ENCODE measurements at regions not wholly inside any gene's neighbourhood (a gene's known extent, or its start where the extent isn't known, plus 50 kb on each side); places are given as distances from the start of the nearest gene placed in this dataset.

- no peak overlapping the region for H3K27ac ChIP-seq
- no peak for TF ChIP-seq ZFX (IDR thresholded peaks at IDR 0.05)
- TF ChIP-seq CTCF (conservative IDR thresholded peaks at IDR 0.05): no peak
Observed at GRCh38 chr14:98195256-98195655, 1076.7 kb downstream of the BCL11B start.

GRCh38 chr14:98197933-98198332 lies 1074.1 kb downstream of the BCL11B start:
- TF ChIP-seq ZFX (IDR thresholded peaks at IDR 0.05): no peak
- no peak for TF ChIP-seq CTCF (conservative IDR thresholded peaks at IDR 0.05)
- no peak overlapping the region for H3K27ac ChIP-seq

GRCh38 chr14:98198385-98198784 lies 1073.6 kb downstream of the BCL11B start:
- no peak overlapping the region for H3K27ac ChIP-seq
- no peak for TF ChIP-seq CTCF (conservative IDR thresholded peaks at IDR 0.05)
- no peak for TF ChIP-seq ZFX (IDR thresholded peaks at IDR 0.05)

- no peak overlapping the region for H3K27ac ChIP-seq
- TF ChIP-seq CTCF (conservative IDR thresholded peaks at IDR 0.05): no peak
- no peak for TF ChIP-seq ZFX (IDR thresholded peaks at IDR 0.05)
Observed at GRCh38 chr14:98200601-98201000, 1071.4 kb downstream of the BCL11B start.

- TF ChIP-seq CTCF (conservative IDR thresholded peaks at IDR 0.05): no peak
- no peak for TF ChIP-seq ZFX (IDR thresholded peaks at IDR 0.05)
- no peak overlapping the region for H3K27ac ChIP-seq
Observed at GRCh38 chr14:98203421-98203820, 1068.6 kb downstream of the BCL11B start.

GRCh38 chr14:98204139-98204538 lies 1067.9 kb downstream of the BCL11B start:
- TF ChIP-seq ZFX (IDR thresholded peaks at IDR 0.05) (no peak), CTCF (conservative IDR thresholded peaks at IDR 0.05) (no peak)
- H3K27ac ChIP-seq: no peak overlapping the region

GRCh38 chr14:98207415-98207814 lies 1064.6 kb downstream of the BCL11B start:
- H3K27ac ChIP-seq: no peak overlapping the region
- TF ChIP-seq CTCF (conservative IDR thresholded peaks at IDR 0.05) (no peak), ZFX (IDR thresholded peaks at IDR 0.05) (no peak)
